ENCODE measurements at regions not wholly inside any gene's neighbourhood (a gene's known extent, or its start where the extent isn't known, plus 50 kb on each side); places are given as distances from the start of the nearest gene placed in this dataset.

DNA sequence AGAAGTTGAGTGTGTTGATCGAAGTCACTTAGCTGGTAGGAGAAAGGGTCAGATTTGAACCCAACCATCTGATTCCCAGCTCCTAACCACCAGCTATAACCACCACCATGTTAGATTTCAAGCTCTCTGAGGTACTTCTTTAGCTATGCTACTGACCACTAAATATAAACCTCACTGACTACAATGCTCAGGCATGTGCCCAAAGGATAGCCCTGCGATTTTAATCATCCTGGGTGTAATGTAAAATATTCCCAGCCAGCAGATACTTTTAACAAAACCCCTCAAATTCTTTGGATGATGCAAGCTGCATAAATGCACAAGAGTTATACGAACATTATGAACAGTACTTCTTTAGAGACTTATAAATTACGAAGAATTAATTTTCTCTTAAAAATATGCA, 115.2 kb upstream of the TSC22D2 start:
- TF ChIP-seq HDAC2 (IDR thresholded peaks at IDR 0.05) (no peak), ZNF302 (CRISPR knock-in tag; IDR thresholded peaks at IDR 0.05) (no peak), ZC3H11A (IDR thresholded peaks at IDR 0.05) (no peak), SMC3 (IDR thresholded peaks at IDR 0.05) (no peak), MAZ (IDR thresholded peaks at IDR 0.05; ENCODE audit: borderline replicate concordance, low read depth, low read length) (no peak), RNF2 (IDR thresholded peaks at IDR 0.05; ENCODE audit: borderline replicate concordance, low read depth) (no peak)
- TF ChIP-seq, protein P1, sequence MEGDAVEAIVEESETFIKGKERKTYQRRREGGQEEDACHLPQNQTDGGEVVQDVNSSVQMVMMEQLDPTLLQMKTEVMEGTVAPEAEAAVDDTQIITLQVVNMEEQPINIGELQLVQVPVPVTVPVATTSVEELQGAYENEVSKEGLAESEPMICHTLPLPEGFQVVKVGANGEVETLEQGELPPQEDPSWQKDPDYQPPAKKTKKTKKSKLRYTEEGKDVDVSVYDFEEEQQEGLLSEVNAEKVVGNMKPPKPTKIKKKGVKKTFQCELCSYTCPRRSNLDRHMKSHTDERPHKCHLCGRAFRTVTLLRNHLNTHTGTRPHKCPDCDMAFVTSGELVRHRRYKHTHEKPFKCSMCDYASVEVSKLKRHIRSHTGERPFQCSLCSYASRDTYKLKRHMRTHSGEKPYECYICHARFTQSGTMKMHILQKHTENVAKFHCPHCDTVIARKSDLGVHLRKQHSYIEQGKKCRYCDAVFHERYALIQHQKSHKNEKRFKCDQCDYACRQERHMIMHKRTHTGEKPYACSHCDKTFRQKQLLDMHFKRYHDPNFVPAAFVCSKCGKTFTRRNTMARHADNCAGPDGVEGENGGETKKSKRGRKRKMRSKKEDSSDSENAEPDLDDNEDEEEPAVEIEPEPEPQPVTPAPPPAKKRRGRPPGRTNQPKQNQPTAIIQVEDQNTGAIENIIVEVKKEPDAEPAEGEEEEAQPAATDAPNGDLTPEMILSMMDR (IDR thresholded peaks at IDR 0.05), result no peak
- TF ChIP-seq, protein P2, sequence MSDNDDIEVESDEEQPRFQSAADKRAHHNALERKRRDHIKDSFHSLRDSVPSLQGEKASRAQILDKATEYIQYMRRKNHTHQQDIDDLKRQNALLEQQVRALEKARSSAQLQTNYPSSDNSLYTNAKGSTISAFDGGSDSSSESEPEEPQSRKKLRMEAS (IDR thresholded peaks at IDR 0.05), result no peak
- TF ChIP-seq, protein P3, sequence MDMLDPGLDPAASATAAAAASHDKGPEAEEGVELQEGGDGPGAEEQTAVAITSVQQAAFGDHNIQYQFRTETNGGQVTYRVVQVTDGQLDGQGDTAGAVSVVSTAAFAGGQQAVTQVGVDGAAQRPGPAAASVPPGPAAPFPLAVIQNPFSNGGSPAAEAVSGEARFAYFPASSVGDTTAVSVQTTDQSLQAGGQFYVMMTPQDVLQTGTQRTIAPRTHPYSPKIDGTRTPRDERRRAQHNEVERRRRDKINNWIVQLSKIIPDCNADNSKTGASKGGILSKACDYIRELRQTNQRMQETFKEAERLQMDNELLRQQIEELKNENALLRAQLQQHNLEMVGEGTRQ (IDR thresholded peaks at IDR 0.05), result no peak
- TF ChIP-seq, protein P4, sequence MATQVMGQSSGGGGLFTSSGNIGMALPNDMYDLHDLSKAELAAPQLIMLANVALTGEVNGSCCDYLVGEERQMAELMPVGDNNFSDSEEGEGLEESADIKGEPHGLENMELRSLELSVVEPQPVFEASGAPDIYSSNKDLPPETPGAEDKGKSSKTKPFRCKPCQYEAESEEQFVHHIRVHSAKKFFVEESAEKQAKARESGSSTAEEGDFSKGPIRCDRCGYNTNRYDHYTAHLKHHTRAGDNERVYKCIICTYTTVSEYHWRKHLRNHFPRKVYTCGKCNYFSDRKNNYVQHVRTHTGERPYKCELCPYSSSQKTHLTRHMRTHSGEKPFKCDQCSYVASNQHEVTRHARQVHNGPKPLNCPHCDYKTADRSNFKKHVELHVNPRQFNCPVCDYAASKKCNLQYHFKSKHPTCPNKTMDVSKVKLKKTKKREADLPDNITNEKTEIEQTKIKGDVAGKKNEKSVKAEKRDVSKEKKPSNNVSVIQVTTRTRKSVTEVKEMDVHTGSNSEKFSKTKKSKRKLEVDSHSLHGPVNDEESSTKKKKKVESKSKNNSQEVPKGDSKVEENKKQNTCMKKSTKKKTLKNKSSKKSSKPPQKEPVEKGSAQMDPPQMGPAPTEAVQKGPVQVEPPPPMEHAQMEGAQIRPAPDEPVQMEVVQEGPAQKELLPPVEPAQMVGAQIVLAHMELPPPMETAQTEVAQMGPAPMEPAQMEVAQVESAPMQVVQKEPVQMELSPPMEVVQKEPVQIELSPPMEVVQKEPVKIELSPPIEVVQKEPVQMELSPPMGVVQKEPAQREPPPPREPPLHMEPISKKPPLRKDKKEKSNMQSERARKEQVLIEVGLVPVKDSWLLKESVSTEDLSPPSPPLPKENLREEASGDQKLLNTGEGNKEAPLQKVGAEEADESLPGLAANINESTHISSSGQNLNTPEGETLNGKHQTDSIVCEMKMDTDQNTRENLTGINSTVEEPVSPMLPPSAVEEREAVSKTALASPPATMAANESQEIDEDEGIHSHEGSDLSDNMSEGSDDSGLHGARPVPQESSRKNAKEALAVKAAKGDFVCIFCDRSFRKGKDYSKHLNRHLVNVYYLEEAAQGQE (IDR thresholded peaks at IDR 0.05), result no peak

All from A549 (cell line).